Liver (tissue), 8 donors: ENCODE measurements at regions not wholly inside any gene's neighbourhood (a gene's known extent, or its start where the extent isn't known, plus 50 kb on each side); places are given as distances from the start of the nearest gene placed in this dataset.

Experiments used
- DNase-seq: peaks from one replicate; pipeline ENCODE4 v3.0.0-alpha.2; 2017; ENCODE audit warnings: low spot score
- H3K27ac ChIP-seq, 2 donors: one replicate each; pipeline ENCODE4 v1.7.0; 2013; ENCODE audit warnings: inconsistent platforms in 2 of 2, low read length in 2 of 2, control low read depth in 1 of 2, low read depth in 1 of 2, mild to moderate bottlenecking in 1 of 2
- H3K27me3 ChIP-seq, 4 donors: one replicate each; pipeline versions ENCODE4 v1.6.1 to v1.7.0; 2013; ENCODE audit warnings: low read length in 3 of 4, inconsistent platforms in 1 of 4, mild to moderate bottlenecking in 1 of 4, moderate library complexity in 1 of 4; ENCODE audit not compliant: control insufficient read depth in 4 of 4, insufficient read depth in 4 of 4
- H3K36me3 ChIP-seq, 4 donors: one replicate each; pipeline versions ENCODE4 v1.6.1 to v1.7.0; 2013; ENCODE audit warnings: low read length in 3 of 4, mild to moderate bottlenecking in 3 of 4, low read depth in 1 of 4, moderate library complexity in 1 of 4; ENCODE audit not compliant: control insufficient read depth in 4 of 4, insufficient read depth in 3 of 4
- H3K4me1 ChIP-seq, 4 donors: one replicate each; pipeline versions ENCODE4 v1.6.1 to v1.7.0; 2013; ENCODE audit warnings: low read length in 3 of 4, mild to moderate bottlenecking in 3 of 4, moderate library complexity in 1 of 4; ENCODE audit not compliant: control insufficient read depth in 4 of 4, insufficient read depth in 4 of 4
- H3K4me3 ChIP-seq, 3 donors: one replicate each; pipeline versions ENCODE4 v1.6.1 to v1.7.0; 2013; ENCODE audit warnings: low read length in 3 of 3, control low read depth in 1 of 3, low read depth in 1 of 3, mild to moderate bottlenecking in 1 of 3
- H3K9ac ChIP-seq, 2 donors: one replicate each; pipeline ENCODE4 v1.7.0; 2013; ENCODE audit warnings: low read length in 2 of 2, mild to moderate bottlenecking in 2 of 2, moderate library complexity in 2 of 2, control low read depth in 1 of 2, low read depth in 1 of 2
- H3K9me3 ChIP-seq, 4 donors: one replicate each; pipeline versions ENCODE4 v1.6.1 to v1.7.0; 2013; ENCODE audit warnings: low read length in 3 of 4; ENCODE audit not compliant: control insufficient read depth in 4 of 4
- EGR1 ChIP-seq, 2 donors: IDR thresholded peaks; 2 replicates each; pipeline ENCODE4 v1.6.1; 2016 to 2018; ENCODE audit warnings: antibody characterized with exemption in 2 of 2, low read depth in 2 of 2
- FOXA1 ChIP-seq: IDR thresholded peaks from 2 replicates; pipeline ENCODE4 v1.6.1; 2016; ENCODE audit warnings: antibody characterized with exemption
- HNF4A ChIP-seq, 2 donors: conservative IDR thresholded peaks; 2 replicates each; pipeline ENCODE4 v1.6.1; 2016; ENCODE audit warnings: antibody characterized with exemption in 2 of 2, mild to moderate bottlenecking in 2 of 2
- HNF4G ChIP-seq: IDR thresholded peaks from 2 replicates; pipeline ENCODE4 v1.6.1; 2016; ENCODE audit warnings: antibody characterized with exemption
- JUND ChIP-seq, 2 donors: IDR thresholded peaks; 2 replicates each; pipeline ENCODE4 v1.6.1; 2016; ENCODE audit warnings: antibody characterized with exemption in 2 of 2
- NR2F2 ChIP-seq: IDR thresholded peaks from 2 replicates; pipeline ENCODE4 v1.6.1; 2016; ENCODE audit warnings: antibody characterized with exemption
- RAD21 ChIP-seq, 2 donors: IDR thresholded peaks; 2 replicates each; pipeline ENCODE4 v1.6.1; 2016; ENCODE audit warnings: antibody characterized with exemption in 2 of 2, mild to moderate bottlenecking in 2 of 2
- RXRA ChIP-seq, 2 donors: IDR thresholded peaks; 2 replicates each; pipeline ENCODE4 v1.6.1; 2017 to 2018; ENCODE audit warnings: antibody characterized with exemption in 2 of 2, mild to moderate bottlenecking in 1 of 2
- SP1 ChIP-seq: IDR thresholded peaks from 2 replicates; pipeline ENCODE4 v1.6.1; 2018; ENCODE audit warnings: antibody characterized with exemption, mild to moderate bottlenecking
- TAF1 ChIP-seq: conservative IDR thresholded peaks from 2 replicates; pipeline ENCODE4 v1.6.1; 2016; ENCODE audit warnings: antibody characterized with exemption, mild to moderate bottlenecking
- YY1 ChIP-seq: IDR thresholded peaks from 2 replicates; pipeline ENCODE4 v1.6.1; 2016; ENCODE audit warnings: antibody characterized with exemption, mild to moderate bottlenecking
- WGBS: extraction: QIAGEN DNeasy Blood & Tissue Kit; methylation state at CpG from one replicate; pipeline ENCODE4 v1.1.7; 2013; 5-methylcytosine and 5-hydroxymethylcytosine counted together
- TF ChIP-seq, protein P1 (sequence below): IDR thresholded peaks from 2 replicates; pipeline ENCODE4 v1.6.1; 2016; ENCODE audit warnings: antibody characterized with exemption
- TF ChIP-seq, protein P2 (sequence below): IDR thresholded peaks from 2 replicates; pipeline ENCODE4 v1.6.1; 2016; ENCODE audit warnings: antibody characterized with exemption, mild to moderate bottlenecking
- TF ChIP-seq, protein P3 (sequence below): fragments of 150-350 bp; IDR thresholded peaks from 2 replicates; pipeline ENCODE4 v1.5.1; 2017; ENCODE audit warnings: improper control_type of control experiment, low read depth, low read length; ENCODE audit not compliant: missing input control
- TF ChIP-seq, protein P4 (sequence below): IDR thresholded peaks from 2 replicates; pipeline ENCODE4 v1.6.1; 2016; ENCODE audit warnings: antibody characterized with exemption
- TF ChIP-seq, protein P5 (sequence below): IDR thresholded peaks from 2 replicates; pipeline ENCODE4 v1.6.1; 2016; ENCODE audit warnings: antibody characterized with exemption
- donor health status: healthy.
- donor health status: healthy.
- donor health status: healthy.
- donor health status: healthy.
- donor health status: healthy.

DNA sequence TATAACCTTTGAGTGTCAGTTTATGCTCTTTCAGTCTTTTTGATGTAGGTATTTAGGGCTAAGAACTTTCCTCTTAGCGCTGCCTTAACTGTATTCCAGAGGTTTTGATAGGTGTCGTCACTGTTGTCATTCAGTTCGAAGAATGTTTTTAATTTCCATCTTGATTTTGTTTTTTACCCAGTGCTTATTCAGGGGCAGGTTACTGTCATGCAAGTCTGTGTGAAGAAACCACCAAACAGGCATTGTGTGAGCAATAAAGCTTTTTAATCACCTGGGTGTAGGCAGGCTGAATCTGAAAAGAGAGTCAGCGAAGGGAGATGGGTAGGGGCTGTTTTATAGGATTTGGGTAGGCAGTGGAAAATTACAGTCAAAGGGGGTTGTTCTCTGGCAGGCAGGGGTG is 142.0 kb upstream of the USP9Y start:
- no peaks in the 10 kb centered on the region for H3K4me1 ChIP-seq
- TF ChIP-seq FOXA1: no peak
- TF ChIP-seq EGR1 (IDR thresholded peaks at IDR 0.05; ENCODE audit: low read depth in 2 of 2): no peak
- TF ChIP-seq RXRA (IDR thresholded peaks at IDR 0.05): no peak
- no peak for TF ChIP-seq JUND (IDR thresholded peaks at IDR 0.05)
- no peak for TF ChIP-seq SP1
- TF ChIP-seq HNF4A (conservative IDR thresholded peaks at IDR 0.05): no peak
- TF ChIP-seq NR2F2: no peak
- TF ChIP-seq, protein P1, sequence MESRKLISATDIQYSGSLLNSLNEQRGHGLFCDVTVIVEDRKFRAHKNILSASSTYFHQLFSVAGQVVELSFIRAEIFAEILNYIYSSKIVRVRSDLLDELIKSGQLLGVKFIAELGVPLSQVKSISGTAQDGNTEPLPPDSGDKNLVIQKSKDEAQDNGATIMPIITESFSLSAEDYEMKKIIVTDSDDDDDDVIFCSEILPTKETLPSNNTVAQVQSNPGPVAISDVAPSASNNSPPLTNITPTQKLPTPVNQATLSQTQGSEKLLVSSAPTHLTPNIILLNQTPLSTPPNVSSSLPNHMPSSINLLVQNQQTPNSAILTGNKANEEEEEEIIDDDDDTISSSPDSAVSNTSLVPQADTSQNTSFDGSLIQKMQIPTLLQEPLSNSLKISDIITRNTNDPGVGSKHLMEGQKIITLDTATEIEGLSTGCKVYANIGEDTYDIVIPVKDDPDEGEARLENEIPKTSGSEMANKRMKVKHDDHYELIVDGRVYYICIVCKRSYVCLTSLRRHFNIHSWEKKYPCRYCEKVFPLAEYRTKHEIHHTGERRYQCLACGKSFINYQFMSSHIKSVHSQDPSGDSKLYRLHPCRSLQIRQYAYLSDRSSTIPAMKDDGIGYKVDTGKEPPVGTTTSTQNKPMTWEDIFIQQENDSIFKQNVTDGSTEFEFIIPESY: no peak
- no peak for TF ChIP-seq RAD21 (IDR thresholded peaks at IDR 0.05)
- TF ChIP-seq TAF1: no peak
- TF ChIP-seq, protein P2, sequence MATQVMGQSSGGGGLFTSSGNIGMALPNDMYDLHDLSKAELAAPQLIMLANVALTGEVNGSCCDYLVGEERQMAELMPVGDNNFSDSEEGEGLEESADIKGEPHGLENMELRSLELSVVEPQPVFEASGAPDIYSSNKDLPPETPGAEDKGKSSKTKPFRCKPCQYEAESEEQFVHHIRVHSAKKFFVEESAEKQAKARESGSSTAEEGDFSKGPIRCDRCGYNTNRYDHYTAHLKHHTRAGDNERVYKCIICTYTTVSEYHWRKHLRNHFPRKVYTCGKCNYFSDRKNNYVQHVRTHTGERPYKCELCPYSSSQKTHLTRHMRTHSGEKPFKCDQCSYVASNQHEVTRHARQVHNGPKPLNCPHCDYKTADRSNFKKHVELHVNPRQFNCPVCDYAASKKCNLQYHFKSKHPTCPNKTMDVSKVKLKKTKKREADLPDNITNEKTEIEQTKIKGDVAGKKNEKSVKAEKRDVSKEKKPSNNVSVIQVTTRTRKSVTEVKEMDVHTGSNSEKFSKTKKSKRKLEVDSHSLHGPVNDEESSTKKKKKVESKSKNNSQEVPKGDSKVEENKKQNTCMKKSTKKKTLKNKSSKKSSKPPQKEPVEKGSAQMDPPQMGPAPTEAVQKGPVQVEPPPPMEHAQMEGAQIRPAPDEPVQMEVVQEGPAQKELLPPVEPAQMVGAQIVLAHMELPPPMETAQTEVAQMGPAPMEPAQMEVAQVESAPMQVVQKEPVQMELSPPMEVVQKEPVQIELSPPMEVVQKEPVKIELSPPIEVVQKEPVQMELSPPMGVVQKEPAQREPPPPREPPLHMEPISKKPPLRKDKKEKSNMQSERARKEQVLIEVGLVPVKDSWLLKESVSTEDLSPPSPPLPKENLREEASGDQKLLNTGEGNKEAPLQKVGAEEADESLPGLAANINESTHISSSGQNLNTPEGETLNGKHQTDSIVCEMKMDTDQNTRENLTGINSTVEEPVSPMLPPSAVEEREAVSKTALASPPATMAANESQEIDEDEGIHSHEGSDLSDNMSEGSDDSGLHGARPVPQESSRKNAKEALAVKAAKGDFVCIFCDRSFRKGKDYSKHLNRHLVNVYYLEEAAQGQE: no peak
- TF ChIP-seq, protein P3, sequence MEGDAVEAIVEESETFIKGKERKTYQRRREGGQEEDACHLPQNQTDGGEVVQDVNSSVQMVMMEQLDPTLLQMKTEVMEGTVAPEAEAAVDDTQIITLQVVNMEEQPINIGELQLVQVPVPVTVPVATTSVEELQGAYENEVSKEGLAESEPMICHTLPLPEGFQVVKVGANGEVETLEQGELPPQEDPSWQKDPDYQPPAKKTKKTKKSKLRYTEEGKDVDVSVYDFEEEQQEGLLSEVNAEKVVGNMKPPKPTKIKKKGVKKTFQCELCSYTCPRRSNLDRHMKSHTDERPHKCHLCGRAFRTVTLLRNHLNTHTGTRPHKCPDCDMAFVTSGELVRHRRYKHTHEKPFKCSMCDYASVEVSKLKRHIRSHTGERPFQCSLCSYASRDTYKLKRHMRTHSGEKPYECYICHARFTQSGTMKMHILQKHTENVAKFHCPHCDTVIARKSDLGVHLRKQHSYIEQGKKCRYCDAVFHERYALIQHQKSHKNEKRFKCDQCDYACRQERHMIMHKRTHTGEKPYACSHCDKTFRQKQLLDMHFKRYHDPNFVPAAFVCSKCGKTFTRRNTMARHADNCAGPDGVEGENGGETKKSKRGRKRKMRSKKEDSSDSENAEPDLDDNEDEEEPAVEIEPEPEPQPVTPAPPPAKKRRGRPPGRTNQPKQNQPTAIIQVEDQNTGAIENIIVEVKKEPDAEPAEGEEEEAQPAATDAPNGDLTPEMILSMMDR: no peak
- TF ChIP-seq, protein P4, sequence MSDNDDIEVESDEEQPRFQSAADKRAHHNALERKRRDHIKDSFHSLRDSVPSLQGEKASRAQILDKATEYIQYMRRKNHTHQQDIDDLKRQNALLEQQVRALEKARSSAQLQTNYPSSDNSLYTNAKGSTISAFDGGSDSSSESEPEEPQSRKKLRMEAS: no peak
- TF ChIP-seq, protein P5, sequence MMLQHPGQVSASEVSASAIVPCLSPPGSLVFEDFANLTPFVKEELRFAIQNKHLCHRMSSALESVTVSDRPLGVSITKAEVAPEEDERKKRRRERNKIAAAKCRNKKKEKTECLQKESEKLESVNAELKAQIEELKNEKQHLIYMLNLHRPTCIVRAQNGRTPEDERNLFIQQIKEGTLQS: no peak
- no peak for TF ChIP-seq YY1
- no peaks in the 10 kb centered on the region for H3K9me3 ChIP-seq
- H3K9ac ChIP-seq: no peak overlapping the region
- no peak overlapping the region for H3K27ac ChIP-seq
- WGBS: 94% methylated on average over 4 of the region's 4 CpGs
- H3K27me3 ChIP-seq: no peaks in the 10 kb centered on the region
- DNase-seq: no peak
- H3K4me3 ChIP-seq: no peak overlapping the region
- no peaks in the 10 kb centered on the region for H3K36me3 ChIP-seq

DNA sequence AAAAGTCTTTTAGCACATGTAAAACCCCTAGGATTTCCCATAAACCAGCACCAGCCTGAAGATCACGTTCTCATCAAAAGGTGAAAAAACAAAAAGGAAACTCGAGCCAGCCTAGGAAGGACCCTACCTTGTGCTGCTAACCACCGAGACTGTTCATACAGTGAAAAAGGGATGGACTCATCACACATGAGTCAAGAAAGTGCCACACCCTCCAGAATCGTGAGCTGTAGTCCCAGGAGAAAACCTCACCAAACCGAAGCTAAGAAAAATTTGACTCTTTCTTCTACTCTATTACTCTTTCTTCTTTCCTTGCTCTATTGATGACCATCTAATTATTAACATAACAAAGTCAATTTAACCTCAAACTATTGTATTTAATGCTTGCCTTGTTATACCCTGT is 124.8 kb upstream of the USP9Y start:
- no peak overlapping the region for H3K9ac ChIP-seq
- no peaks in the 10 kb centered on the region for H3K27me3 ChIP-seq
- H3K27ac ChIP-seq: no peak overlapping the region
- DNase-seq: no peak
- H3K36me3 ChIP-seq: no peaks in the 10 kb centered on the region
- H3K9me3 ChIP-seq: no peaks in the 10 kb centered on the region
- no peaks in the 10 kb centered on the region for H3K4me1 ChIP-seq
- WGBS: 76% methylated on average over 5 of the region's 5 CpGs
- no peak overlapping the region for H3K4me3 ChIP-seq
- TF ChIP-seq RXRA (IDR thresholded peaks at IDR 0.05) (no peak), SP1 (no peak), EGR1 (IDR thresholded peaks at IDR 0.05; ENCODE audit: low read depth in 2 of 2) (no peak), HNF4G (no peak), TAF1 (no peak), JUND (IDR thresholded peaks at IDR 0.05) (no peak), YY1 (no peak)
- TF ChIP-seq, protein P2: no peak
- TF ChIP-seq, protein P1: no peak
